ENCODE measurements at regions not wholly inside any gene's neighbourhood (a gene's known extent, or its start where the extent isn't known, plus 50 kb on each side); places are given as distances from the start of the nearest gene placed in this dataset.

- H3K4me2 ChIP-seq (replicated peaks; ENCODE audit: low read depth, low read length, poor library complexity, severe bottlenecking), result no peak overlapping the region
- H3K27ac Mint-ChIP-seq, result no peak overlapping the region
- intact Hi-C loops (cut with micrococcal nuclease), result no loop called here
These were observed 255.7 kb upstream of the TMPO start for GRCh38 chr12:98259693-98260092.

DNA sequence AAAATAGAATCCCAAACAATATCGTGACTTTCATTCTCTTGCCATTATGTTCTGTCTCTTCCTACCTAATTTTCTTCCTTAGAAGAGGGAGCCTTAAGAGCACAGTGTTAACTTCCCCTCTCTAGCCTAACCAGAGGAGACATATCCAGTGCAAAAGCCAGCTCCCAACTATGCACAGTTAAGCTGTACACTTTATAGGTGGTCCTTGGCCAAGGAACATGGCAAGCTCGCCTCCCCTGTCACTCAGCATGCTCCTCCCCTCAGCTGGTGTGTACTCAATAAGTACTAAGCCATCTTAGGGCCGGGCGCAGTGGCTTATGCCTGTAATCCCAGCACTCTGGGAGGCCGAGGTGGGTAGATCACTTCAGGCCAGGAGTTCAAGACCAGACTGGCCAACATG is 255.1 kb upstream of the TMPO start:
- Mint-ChIP-seq H3K27ac (no peak overlapping the region), H3K9me3 (ENCODE audit: insufficient read depth) (no peaks in the 10 kb centered on the region), H3K27me3 (peaks cover 7% of the 10 kb centered on the region), H3K4me3 (no peak overlapping the region), H3K4me1 (no peaks in the 10 kb centered on the region)
- no peak for TF ChIP-seq EZH2 (IDR thresholded peaks at IDR 0.05; ENCODE audit: borderline replicate concordance, insufficient read depth, low read depth, low read length, poor library complexity, severe bottlenecking)
- TF ChIP-seq, protein P1, sequence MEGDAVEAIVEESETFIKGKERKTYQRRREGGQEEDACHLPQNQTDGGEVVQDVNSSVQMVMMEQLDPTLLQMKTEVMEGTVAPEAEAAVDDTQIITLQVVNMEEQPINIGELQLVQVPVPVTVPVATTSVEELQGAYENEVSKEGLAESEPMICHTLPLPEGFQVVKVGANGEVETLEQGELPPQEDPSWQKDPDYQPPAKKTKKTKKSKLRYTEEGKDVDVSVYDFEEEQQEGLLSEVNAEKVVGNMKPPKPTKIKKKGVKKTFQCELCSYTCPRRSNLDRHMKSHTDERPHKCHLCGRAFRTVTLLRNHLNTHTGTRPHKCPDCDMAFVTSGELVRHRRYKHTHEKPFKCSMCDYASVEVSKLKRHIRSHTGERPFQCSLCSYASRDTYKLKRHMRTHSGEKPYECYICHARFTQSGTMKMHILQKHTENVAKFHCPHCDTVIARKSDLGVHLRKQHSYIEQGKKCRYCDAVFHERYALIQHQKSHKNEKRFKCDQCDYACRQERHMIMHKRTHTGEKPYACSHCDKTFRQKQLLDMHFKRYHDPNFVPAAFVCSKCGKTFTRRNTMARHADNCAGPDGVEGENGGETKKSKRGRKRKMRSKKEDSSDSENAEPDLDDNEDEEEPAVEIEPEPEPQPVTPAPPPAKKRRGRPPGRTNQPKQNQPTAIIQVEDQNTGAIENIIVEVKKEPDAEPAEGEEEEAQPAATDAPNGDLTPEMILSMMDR (IDR thresholded peaks at IDR 0.05), result no peak
- Histone ChIP-seq H3K4me2 (replicated peaks; ENCODE audit: low read depth, low read length, poor library complexity, severe bottlenecking) (no peak overlapping the region), H3K36me3 (replicated peaks in 1 of 2; ENCODE audit: control extremely low read depth in 1 of 2, control insufficient read depth in 1 of 2, extremely low read depth in 1 of 2, insufficient read depth in 2 of 2, low read length in 1 of 2) (no peaks in the 10 kb centered on the region), H3K4me3 (ENCODE audit: control extremely low read depth in 1 of 5, extremely low read depth in 1 of 5, insufficient read depth in 1 of 5, low read depth in 2 of 5, low read length in 4 of 5) (no peak overlapping the region), H3K9ac (ENCODE audit: low read length) (no peak overlapping the region), H3K9me3 (ENCODE audit: control extremely low read depth in 1 of 3, control insufficient read depth in 2 of 3, insufficient read depth in 1 of 3, low read length in 2 of 3) (no peaks in the 10 kb centered on the region), H3K4me1 (ENCODE audit: control insufficient read depth in 2 of 2, insufficient read depth in 2 of 2, low read length in 2 of 2) (no peaks in the 10 kb centered on the region), H2AFZ (ENCODE audit: insufficient read depth, low read depth, low read length, poor library complexity, severe bottlenecking) (no peak overlapping the region), H4K20me1 (ENCODE audit: control insufficient read depth, insufficient read depth, low read length, poor library complexity, severe bottlenecking) (no peaks in the 10 kb centered on the region), H3K27me3 (replicated peaks in 1 of 4; ENCODE audit: control extremely low read depth in 1 of 4, control insufficient read depth in 3 of 4, insufficient read depth in 4 of 4, low read length in 3 of 4) (no peaks in the 10 kb centered on the region), H3K79me2 (ENCODE audit: control insufficient read depth, insufficient read depth, low read length) (no peaks in the 10 kb centered on the region), H3K27ac (ENCODE audit: low read length in 2 of 2) (no peak overlapping the region)
- ATAC-seq (ENCODE audit: low read depth), result no peak
- ChIA-PET POLR2A (no interaction called here), CTCF (no interaction called here)
- intact Hi-C loops (cut with micrococcal nuclease), result no loop called here
- 76% methylated on average over 2 of the region's 5 CpGs for WGBS (ENCODE audit: insufficient coverage)
- DNase-seq, result no peak

More at GRCh38 chr12:98259693-98260092, 255.7 kb upstream of the TMPO start:
- H3K9me3 Mint-ChIP-seq (ENCODE audit: insufficient read depth), result no peaks in the 10 kb centered on the region
- no peak overlapping the region for H3K4me3 Mint-ChIP-seq
- TF ChIP-seq EZH2 (IDR thresholded peaks at IDR 0.05; ENCODE audit: borderline replicate concordance, insufficient read depth, low read depth, low read length, poor library complexity, severe bottlenecking), result no peak
- TF ChIP-seq, protein P1 (IDR thresholded peaks at IDR 0.05), result no peak
- H3K79me2 ChIP-seq (ENCODE audit: control insufficient read depth, insufficient read depth, low read length), result no peaks in the 10 kb centered on the region
- H2AFZ ChIP-seq (ENCODE audit: insufficient read depth, low read depth, low read length, poor library complexity, severe bottlenecking), result no peak overlapping the region
- H3K27me3 Mint-ChIP-seq, result peaks cover 7% of the 10 kb centered on the region
- no peak overlapping the region for H3K9ac ChIP-seq (ENCODE audit: low read length)
- no peaks in the 10 kb centered on the region for H4K20me1 ChIP-seq (ENCODE audit: control insufficient read depth, insufficient read depth, low read length, poor library complexity, severe bottlenecking)
- no peaks in the 10 kb centered on the region for H3K27me3 ChIP-seq (replicated peaks in 1 of 4; ENCODE audit: control extremely low read depth in 1 of 4, control insufficient read depth in 3 of 4, insufficient read depth in 4 of 4, low read length in 3 of 4)
- ATAC-seq (ENCODE audit: low read depth) (no peak), DNase-seq (no peak)
- H3K4me1 Mint-ChIP-seq, result no peaks in the 10 kb centered on the region
- H3K4me3 ChIP-seq (ENCODE audit: control extremely low read depth in 1 of 5, extremely low read depth in 1 of 5, insufficient read depth in 1 of 5, low read depth in 2 of 5, low read length in 4 of 5), result no peak overlapping the region
- ChIA-PET POLR2A (no interaction called here), CTCF (no interaction called here)
- H3K27ac ChIP-seq (ENCODE audit: low read length in 2 of 2), result no peak overlapping the region
- 89% methylated on average over 2 of the region's 5 CpGs for WGBS (ENCODE audit: insufficient coverage)
- no peaks in the 10 kb centered on the region for H3K36me3 ChIP-seq (replicated peaks in 1 of 2; ENCODE audit: control extremely low read depth in 1 of 2, control insufficient read depth in 1 of 2, extremely low read depth in 1 of 2, insufficient read depth in 2 of 2, low read length in 1 of 2)
- H3K9me3 ChIP-seq (ENCODE audit: control extremely low read depth in 1 of 3, control insufficient read depth in 2 of 3, insufficient read depth in 1 of 3, low read length in 2 of 3), result no peaks in the 10 kb centered on the region
- H3K4me1 ChIP-seq (ENCODE audit: control insufficient read depth in 2 of 2, insufficient read depth in 2 of 2, low read length in 2 of 2), result no peaks in the 10 kb centered on the region
